Activated CD4-positive, alpha-beta T cell treated with anti-CD3 and anti-CD28 coated beads, Interleukin-2, amount 10 ng/mL, durations not matched to agents 24 days and 14 days (primary cell): ENCODE measurements at regions not wholly inside any gene's neighbourhood (a gene's known extent, or its start where the extent isn't known, plus 50 kb on each side); places are given as distances from the start of the nearest gene placed in this dataset.

Experiments
- DNase-seq: peaks from one replicate; pipeline ENCODE4 v3.0.0; 2022
- H3K27ac Mint-ChIP-seq: one replicate; pipeline ENCODE4 v1.8.0; 2022; ENCODE audit warnings: mild to moderate bottlenecking, mixed read lengths
- H3K27me3 Mint-ChIP-seq: one replicate; pipeline ENCODE4 v1.8.0; 2022; ENCODE audit warnings: mixed read lengths
- H3K36me3 Mint-ChIP-seq: one replicate; pipeline ENCODE4 v1.8.0; 2022; ENCODE audit warnings: low read depth, mild to moderate bottlenecking, mixed read lengths
- H3K4me1 Mint-ChIP-seq: one replicate; pipeline ENCODE4 v1.8.0; 2021; ENCODE audit warnings: mixed read lengths
- H3K4me3 Mint-ChIP-seq: one replicate; pipeline ENCODE4 v1.8.0; 2022; ENCODE audit warnings: mild to moderate bottlenecking, moderate library complexity, mixed read lengths
- H3K9me3 Mint-ChIP-seq: one replicate; pipeline ENCODE4 v1.8.0; 2021; ENCODE audit warnings: mixed read lengths
- intact Hi-C: fragments of 100-400 bp; cut with micrococcal nuclease; formaldehyde crosslinking; loops from one replicate; pipeline ENCODE4 v1.15.1; 2023

GRCh38 chr12:45585522-45586230 is 143.8 kb upstream of the ARID2 start:
- H3K36me3 Mint-ChIP-seq = no peaks in the 10 kb centered on the region

GRCh38 chr12:45586486-45586885 is 143.0 kb upstream of the ARID2 start:
- H3K27me3 Mint-ChIP-seq = peaks cover under 1% of the 10 kb centered on the region
- no peaks in the 10 kb centered on the region for H3K36me3 Mint-ChIP-seq
- no peaks in the 10 kb centered on the region for H3K4me1 Mint-ChIP-seq
- H3K27ac Mint-ChIP-seq = no peak overlapping the region
- H3K4me3 Mint-ChIP-seq = no peak overlapping the region
- intact Hi-C loops = no loop called here
- DNase-seq = no peak
- H3K9me3 Mint-ChIP-seq = peaks cover 5% of the 10 kb centered on the region

More at GRCh38 chr12:45585522-45586230, 143.8 kb upstream of the ARID2 start:
- Mint-ChIP-seq H3K27me3 (no peaks in the 10 kb centered on the region), H3K4me3 (no peak overlapping the region), H3K4me1 (no peaks in the 10 kb centered on the region), H3K9me3 (peaks cover 12% of the 10 kb centered on the region), H3K27ac (no peak overlapping the region)
- intact Hi-C loops = no loop called here
- no peak for DNase-seq

- H3K36me3 Mint-ChIP-seq = no peaks in the 10 kb centered on the region
- H3K27me3 Mint-ChIP-seq = peaks cover 3% of the 10 kb centered on the region
- H3K4me3 Mint-ChIP-seq = no peak overlapping the region
- no peak overlapping the region for H3K27ac Mint-ChIP-seq
- H3K9me3 Mint-ChIP-seq = peaks cover 3% of the 10 kb centered on the region
- DNase-seq = no peak
- no peaks in the 10 kb centered on the region for H3K4me1 Mint-ChIP-seq
- intact Hi-C loops = no loop called here
Measured at GRCh38 chr12:45587012-45587411, 142.5 kb upstream of the ARID2 start.

- Mint-ChIP-seq H3K36me3 (no peaks in the 10 kb centered on the region), H3K27ac (no peak overlapping the region), H3K4me3 (no peak overlapping the region), H3K9me3 (no peaks in the 10 kb centered on the region), H3K4me1 (no peaks in the 10 kb centered on the region), H3K27me3 (peaks cover 5% of the 10 kb centered on the region)
- intact Hi-C loops = no loop called here
- DNase-seq = no peak
Measured at GRCh38 chr12:45587877-45588533, 141.5 kb upstream of the ARID2 start.

GRCh38 chr12:45590646-45591045 is 138.9 kb upstream of the ARID2 start:
- intact Hi-C loops = no loop called here
- Mint-ChIP-seq H3K36me3 (peaks cover 2% of the 10 kb centered on the region), H3K4me1 (no peaks in the 10 kb centered on the region), H3K27ac (no peak overlapping the region), H3K4me3 (no peak overlapping the region), H3K27me3 (peaks cover 15% of the 10 kb centered on the region), H3K9me3 (peaks cover 4% of the 10 kb centered on the region)
- no peak for DNase-seq

GRCh38 chr12:45591635-45592034 is 137.9 kb upstream of the ARID2 start:
- no peak overlapping the region for H3K4me3 Mint-ChIP-seq
- H3K4me1 Mint-ChIP-seq = no peaks in the 10 kb centered on the region
- intact Hi-C loops = no loop called here
- peaks cover 2% of the 10 kb centered on the region for H3K36me3 Mint-ChIP-seq
- H3K27me3 Mint-ChIP-seq = peaks cover 18% of the 10 kb centered on the region
- peaks cover 7% of the 10 kb centered on the region for H3K9me3 Mint-ChIP-seq
- no peak for DNase-seq
- no peak overlapping the region for H3K27ac Mint-ChIP-seq

- no peaks in the 10 kb centered on the region for H3K4me1 Mint-ChIP-seq
- H3K27me3 Mint-ChIP-seq = peaks cover 27% of the 10 kb centered on the region
- intact Hi-C loops = no loop called here
- peaks cover 7% of the 10 kb centered on the region for H3K9me3 Mint-ChIP-seq
- peaks cover 2% of the 10 kb centered on the region for H3K36me3 Mint-ChIP-seq
- DNase-seq = no peak
- no peak overlapping the region for H3K4me3 Mint-ChIP-seq
- H3K27ac Mint-ChIP-seq = no peak overlapping the region
Measured at GRCh38 chr12:45596366-45596765, 133.1 kb upstream of the ARID2 start.

- intact Hi-C loops = no loop called here
- H3K4me3 Mint-ChIP-seq = no peak overlapping the region
- H3K27ac Mint-ChIP-seq = no peak overlapping the region
- peaks cover 24% of the 10 kb centered on the region for H3K27me3 Mint-ChIP-seq
- DNase-seq = no peak
- H3K36me3 Mint-ChIP-seq = peaks cover 2% of the 10 kb centered on the region
- H3K4me1 Mint-ChIP-seq = no peaks in the 10 kb centered on the region
- H3K9me3 Mint-ChIP-seq = peaks cover 7% of the 10 kb centered on the region
Measured at GRCh38 chr12:45598336-45598735, 131.2 kb upstream of the ARID2 start.

GRCh38 chr12:45598761-45599160 is 130.7 kb upstream of the ARID2 start:
- Mint-ChIP-seq H3K27ac (no peak overlapping the region), H3K36me3 (peaks cover 2% of the 10 kb centered on the region), H3K9me3 (peaks cover 7% of the 10 kb centered on the region), H3K4me3 (no peak overlapping the region), H3K4me1 (no peaks in the 10 kb centered on the region), H3K27me3 (peaks cover 26% of the 10 kb centered on the region)
- no peak for DNase-seq
- intact Hi-C loops = no loop called here

- no peak overlapping the region for H3K4me3 Mint-ChIP-seq
Measured at GRCh38 chr12:45599196-45599595, 130.3 kb upstream of the ARID2 start.

GRCh38 chr12:45601390-45601789 is 128.1 kb upstream of the ARID2 start:
- Mint-ChIP-seq H3K27ac (no peak overlapping the region), H3K27me3 (peaks cover 24% of the 10 kb centered on the region), H3K4me1 (no peaks in the 10 kb centered on the region), H3K4me3 (no peak overlapping the region), H3K9me3 (peaks cover 15% of the 10 kb centered on the region), H3K36me3 (peaks cover 4% of the 10 kb centered on the region)
- intact Hi-C loops = no loop called here
- no peak for DNase-seq

More at GRCh38 chr12:45599196-45599595, 130.3 kb upstream of the ARID2 start:
- Mint-ChIP-seq H3K27ac (no peak overlapping the region), H3K9me3 (peaks cover 7% of the 10 kb centered on the region), H3K27me3 (peaks cover 26% of the 10 kb centered on the region), H3K4me1 (no peaks in the 10 kb centered on the region), H3K36me3 (peaks cover 2% of the 10 kb centered on the region)
- intact Hi-C loops = no loop called here
- DNase-seq = no peak

- intact Hi-C loops = no loop called here
- peaks cover 19% of the 10 kb centered on the region for H3K27me3 Mint-ChIP-seq
Measured at GRCh38 chr12:45601888-45602287, 127.6 kb upstream of the ARID2 start.

GRCh38 chr12:45605624-45606023 is 123.9 kb upstream of the ARID2 start:
- DNase-seq = no peak
- intact Hi-C loops = no loop called here
- Mint-ChIP-seq H3K36me3 (peaks cover 4% of the 10 kb centered on the region), H3K9me3 (peaks cover 13% of the 10 kb centered on the region), H3K27ac (no peak overlapping the region), H3K4me1 (no peaks in the 10 kb centered on the region), H3K27me3 (peaks cover 16% of the 10 kb centered on the region), H3K4me3 (no peak overlapping the region)

More at GRCh38 chr12:45601888-45602287, 127.6 kb upstream of the ARID2 start:
- Mint-ChIP-seq H3K4me3 (no peak overlapping the region), H3K36me3 (peaks cover 4% of the 10 kb centered on the region), H3K4me1 (no peaks in the 10 kb centered on the region), H3K9me3 (peaks cover 13% of the 10 kb centered on the region), H3K27ac (no peak overlapping the region)
- DNase-seq = no peak

- Mint-ChIP-seq H3K27me3 (peaks cover 13% of the 10 kb centered on the region), H3K27ac (no peak overlapping the region), H3K36me3 (no peaks in the 10 kb centered on the region), H3K4me3 (peak overlapping the region; percentile 16), H3K4me1 (peaks cover 3% of the 10 kb centered on the region), H3K9me3 (no peaks in the 10 kb centered on the region)
- intact Hi-C loops = no loop called here
- no peak for DNase-seq
Measured at GRCh38 chr12:45611061-45611460, 118.4 kb upstream of the ARID2 start.
